PC-9 (cell line): ENCODE measurements at regions not wholly inside any gene's neighbourhood (a gene's known extent, or its start where the extent isn't known, plus 50 kb on each side); places are given as distances from the start of the nearest gene placed in this dataset.

Experiments used
- CTCF ChIP-seq: fragments of 200-600 bp; sonication (generic); conservative IDR thresholded peaks from 2 replicates; pipeline ENCODE4 v1.6.1; 2017; ENCODE audit warnings: mixed run types, antibody characterized with exemption, mild to moderate bottlenecking, moderate library complexity
- EZH2 ChIP-seq: fragments of 200-600 bp; sonication (generic); IDR thresholded peaks from 2 replicates; pipeline ENCODE4 v1.8.0; 2017; ENCODE audit warnings: antibody characterized with exemption, low read depth

GRCh38 chr22:22986008-22986407, 84.3 kb upstream of the GNAZ start:
- no peak for TF ChIP-seq CTCF
- TF ChIP-seq EZH2 = no peak
